ENCODE measurements at regions not wholly inside any gene's neighbourhood (a gene's known extent, or its start where the extent isn't known, plus 50 kb on each side); places are given as distances from the start of the nearest gene placed in this dataset.

- TF ChIP-seq CTCF (IDR thresholded peaks at IDR 0.05; ENCODE audit: insufficient read depth, low read depth, low read length, missing control alignments), result no peak
- no peak overlapping the region for H3K4me3 ChIP-seq (ENCODE audit: low read length)
- no peak for DNase-seq (ENCODE audit: low read depth)
These were observed 244.8 kb downstream of the DLL1 start for GRCh38 chr6:170045981-170046667.

GRCh38 chr6:170045563-170045960 lies 245.3 kb downstream of the DLL1 start:
- no peak for TF ChIP-seq CTCF (IDR thresholded peaks at IDR 0.05; ENCODE audit: insufficient read depth, low read depth, low read length, missing control alignments)
- DNase-seq (ENCODE audit: low read depth), result no peak
- no peak overlapping the region for H3K4me3 ChIP-seq (ENCODE audit: low read length)

GRCh38 chr6:170044836-170045562 lies 245.9 kb downstream of the DLL1 start:
- H3K4me3 ChIP-seq (ENCODE audit: low read length), result no peak overlapping the region
- DNase-seq (ENCODE audit: low read depth), result no peak
- TF ChIP-seq CTCF (IDR thresholded peaks at IDR 0.05; ENCODE audit: insufficient read depth, low read depth, low read length, missing control alignments), result no peak

GRCh38 chr6:170043881-170044790 lies 246.7 kb downstream of the DLL1 start:
- no peak for TF ChIP-seq CTCF (IDR thresholded peaks at IDR 0.05; ENCODE audit: insufficient read depth, low read depth, low read length, missing control alignments)
- no peak for DNase-seq (ENCODE audit: low read depth)
- no peak overlapping the region for H3K4me3 ChIP-seq (ENCODE audit: low read length)

GRCh38 chr6:170043150-170043819 lies 247.6 kb downstream of the DLL1 start:
- TF ChIP-seq CTCF (IDR thresholded peaks at IDR 0.05; ENCODE audit: insufficient read depth, low read depth, low read length, missing control alignments), result no peak
- DNase-seq (ENCODE audit: low read depth), result no peak
- no peak overlapping the region for H3K4me3 ChIP-seq (ENCODE audit: low read length)

- TF ChIP-seq CTCF (IDR thresholded peaks at IDR 0.05; ENCODE audit: insufficient read depth, low read depth, low read length, missing control alignments), result no peak
- no peak for DNase-seq (ENCODE audit: low read depth)
- no peak overlapping the region for H3K4me3 ChIP-seq (ENCODE audit: low read length)
These were observed 248.2 kb downstream of the DLL1 start for GRCh38 chr6:170042596-170043118.

All from epithelial cell of esophagus (primary cell).